Tibial nerve (tissue), 4 donors: ENCODE measurements at regions not wholly inside any gene's neighbourhood (a gene's known extent, or its start where the extent isn't known, plus 50 kb on each side); places are given as distances from the start of the nearest gene placed in this dataset.

Experiments
- EP300 ChIP-seq, 2 donors: sonication (generic); formaldehyde crosslinking; IDR thresholded peaks; one replicate each; pipeline ENCODE4 v1.6.1; 2017; ENCODE audit warnings: antibody characterized with exemption in 2 of 2, mild to moderate bottlenecking in 1 of 2
- POLR2A ChIP-seq, 2 donors: fragments of 450-650 bp; IDR thresholded peaks; one replicate each; pipeline ENCODE4 v1.6.1; 2017; ENCODE audit warnings: antibody characterized with exemption in 2 of 2, mild to moderate bottlenecking in 2 of 2, moderate library complexity in 2 of 2
- TF ChIP-seq, protein P1 (sequence below), 5 experiments: fragments of 200-600 bp in 3 of 5; fragments of 450-650 bp in 2 of 5; sonication (generic) in 3 of 5; IDR thresholded peaks; one replicate each; pipeline ENCODE4 v1.5.1; 2016 to 2019; ENCODE audit warnings: antibody characterized with exemption in 5 of 5, mild to moderate bottlenecking in 3 of 5, moderate library complexity in 2 of 5

DNA sequence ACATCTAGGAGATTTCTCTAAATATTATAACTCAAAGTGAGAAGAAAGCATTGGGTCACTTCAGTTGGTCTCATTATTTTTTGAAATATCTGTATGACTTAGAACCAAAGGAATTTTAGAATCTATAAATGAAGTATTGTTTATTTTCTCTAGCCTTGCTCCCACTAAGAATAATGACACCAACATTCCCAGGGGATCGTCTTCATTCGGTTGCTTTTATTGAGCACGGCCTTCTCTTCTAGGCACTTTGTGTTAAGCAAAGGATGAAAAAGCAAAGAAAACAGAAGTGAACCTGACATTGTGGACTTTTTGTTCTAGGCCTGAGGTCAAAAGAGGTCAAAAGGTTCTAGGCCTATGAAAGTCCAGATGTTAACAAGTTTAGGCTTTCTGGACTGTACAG lies 231.9 kb downstream of the GALR1 start:
- TF ChIP-seq, protein P1, sequence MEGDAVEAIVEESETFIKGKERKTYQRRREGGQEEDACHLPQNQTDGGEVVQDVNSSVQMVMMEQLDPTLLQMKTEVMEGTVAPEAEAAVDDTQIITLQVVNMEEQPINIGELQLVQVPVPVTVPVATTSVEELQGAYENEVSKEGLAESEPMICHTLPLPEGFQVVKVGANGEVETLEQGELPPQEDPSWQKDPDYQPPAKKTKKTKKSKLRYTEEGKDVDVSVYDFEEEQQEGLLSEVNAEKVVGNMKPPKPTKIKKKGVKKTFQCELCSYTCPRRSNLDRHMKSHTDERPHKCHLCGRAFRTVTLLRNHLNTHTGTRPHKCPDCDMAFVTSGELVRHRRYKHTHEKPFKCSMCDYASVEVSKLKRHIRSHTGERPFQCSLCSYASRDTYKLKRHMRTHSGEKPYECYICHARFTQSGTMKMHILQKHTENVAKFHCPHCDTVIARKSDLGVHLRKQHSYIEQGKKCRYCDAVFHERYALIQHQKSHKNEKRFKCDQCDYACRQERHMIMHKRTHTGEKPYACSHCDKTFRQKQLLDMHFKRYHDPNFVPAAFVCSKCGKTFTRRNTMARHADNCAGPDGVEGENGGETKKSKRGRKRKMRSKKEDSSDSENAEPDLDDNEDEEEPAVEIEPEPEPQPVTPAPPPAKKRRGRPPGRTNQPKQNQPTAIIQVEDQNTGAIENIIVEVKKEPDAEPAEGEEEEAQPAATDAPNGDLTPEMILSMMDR (IDR thresholded peaks at IDR 0.05), result no peak
- TF ChIP-seq POLR2A (IDR thresholded peaks at IDR 0.05) (no peak), EP300 (IDR thresholded peaks at IDR 0.05) (no peak)
